ENCODE measurements at regions not wholly inside any gene's neighbourhood (a gene's known extent, or its start where the extent isn't known, plus 50 kb on each side); places are given as distances from the start of the nearest gene placed in this dataset.

GRCh38 chr1:2861143-2861987 lies 59.9 kb upstream of the TTC34 start:
- no peak for TF ChIP-seq EZH2phosphoT487 (IDR thresholded peaks at IDR 0.05; ENCODE audit: borderline replicate concordance, low read depth, low read length)
- no peak for TF ChIP-seq CTCF (conservative IDR thresholded peaks at IDR 0.05; ENCODE audit: low read length)
- H3K9me2 ChIP-seq (ENCODE audit: insufficient read depth, low read length) = no peaks in the 10 kb centered on the region
- DNase-seq (ENCODE audit: low spot score) = no peak
- no peak overlapping the region for H3K4me2 ChIP-seq (ENCODE audit: low read length)
- BruUV-seq (replicated peaks) = no TSS peak
- no peaks in the 10 kb centered on the region for H3K36me3 ChIP-seq (ENCODE audit: insufficient read depth, low read length)
- no peak overlapping the region for H2AFZ ChIP-seq (ENCODE audit: low read length)
- POLR2A ChIA-PET = no interaction called here
- no peaks in the 10 kb centered on the region for H3K4me1 ChIP-seq (ENCODE audit: insufficient read depth, low read length, poor library complexity, severe bottlenecking)
- intact Hi-C loops (cut with micrococcal nuclease; ENCODE audit: unreplicated experiment) = no loop called here
- peaks cover 10% of the 10 kb centered on the region; the same call in 1 of the 2 replicates for H3K9me3 ChIP-seq (ENCODE audit: low read length)
- no peaks in the 10 kb centered on the region for H4K20me1 ChIP-seq (ENCODE audit: insufficient read depth, low read length)
- CTCF ChIA-PET (ENCODE audit: unreplicated experiment) = no interaction called here
- no peaks in the 10 kb centered on the region for H3K79me2 ChIP-seq (ENCODE audit: insufficient read depth, low read depth, low read length)
- no peak overlapping the region for H3K27ac ChIP-seq (ENCODE audit: low read depth, low read length, poor library complexity, severe bottlenecking)
- no peak overlapping the region for H3K4me3 ChIP-seq (ENCODE audit: low read depth, low read length, poor library complexity, severe bottlenecking)

DNA sequence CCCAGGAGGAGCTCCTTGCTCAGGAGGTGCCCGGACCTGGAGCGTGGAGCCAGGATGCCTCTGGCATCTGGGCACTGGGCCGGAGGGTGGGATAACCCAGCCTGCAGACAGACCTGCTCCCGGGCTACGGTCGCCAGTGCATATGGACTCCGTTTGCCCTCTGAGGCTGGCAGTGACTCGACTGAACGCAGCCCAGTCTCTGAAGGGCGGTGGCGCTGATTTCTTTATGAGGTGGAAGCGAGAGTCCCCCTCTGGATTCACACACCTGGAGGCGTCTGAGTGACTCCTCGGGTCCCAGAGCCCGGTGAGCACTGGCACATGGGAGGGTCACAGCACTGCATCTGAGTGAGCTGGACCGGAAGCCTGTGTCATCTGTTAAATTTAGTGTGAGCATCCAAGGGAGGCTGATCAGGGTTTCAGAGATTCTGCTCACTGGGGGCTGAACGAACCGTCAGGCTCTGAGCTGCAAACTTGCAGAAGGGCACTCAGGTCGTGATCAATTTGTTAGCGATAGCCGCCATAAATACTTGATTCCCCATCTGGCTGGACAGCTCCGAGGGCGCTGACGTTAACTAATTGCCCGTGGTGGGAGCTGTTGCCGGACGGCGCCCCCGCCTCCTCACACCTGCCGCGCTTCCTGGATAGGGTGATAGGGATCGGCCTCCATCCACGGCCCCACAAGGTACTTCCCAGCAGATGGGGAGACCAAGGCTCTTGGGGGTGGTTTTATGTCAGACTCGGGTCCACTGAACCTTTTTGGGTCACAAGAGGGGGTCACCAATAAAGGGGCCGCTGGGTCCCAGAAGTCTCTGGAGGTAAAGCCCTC lies 60.7 kb upstream of the TTC34 start:
- Histone ChIP-seq H3K4me3 (ENCODE audit: low read depth, low read length, poor library complexity, severe bottlenecking) (no peak overlapping the region), H2AFZ (ENCODE audit: low read length) (no peak overlapping the region), H3K4me2 (ENCODE audit: low read length) (no peak overlapping the region), H3K36me3 (ENCODE audit: insufficient read depth, low read length) (no peaks in the 10 kb centered on the region), H3K9me3 (ENCODE audit: low read length) (peaks cover 10% of the 10 kb centered on the region; the same call in 1 of the 2 replicates), H3K27ac (ENCODE audit: low read depth, low read length, poor library complexity, severe bottlenecking) (no peak overlapping the region), H4K20me1 (ENCODE audit: insufficient read depth, low read length) (no peaks in the 10 kb centered on the region), H3K79me2 (ENCODE audit: insufficient read depth, low read depth, low read length) (no peaks in the 10 kb centered on the region), H3K9me2 (ENCODE audit: insufficient read depth, low read length) (no peaks in the 10 kb centered on the region), H3K4me1 (ENCODE audit: insufficient read depth, low read length, poor library complexity, severe bottlenecking) (no peaks in the 10 kb centered on the region)
- DNase-seq (ENCODE audit: low spot score) = no peak
- intact Hi-C loops (cut with micrococcal nuclease; ENCODE audit: unreplicated experiment) = no loop called here
- CTCF ChIA-PET (ENCODE audit: unreplicated experiment) = no interaction called here
- BruUV-seq (replicated peaks) = no TSS peak
- POLR2A ChIA-PET = no interaction called here
- TF ChIP-seq EZH2phosphoT487 (IDR thresholded peaks at IDR 0.05; ENCODE audit: borderline replicate concordance, low read depth, low read length) = no peak
- no peak for TF ChIP-seq CTCF (conservative IDR thresholded peaks at IDR 0.05; ENCODE audit: low read length)
